Spleen (tissue), 11 donors: ENCODE measurements at regions not wholly inside any gene's neighbourhood (a gene's known extent, or its start where the extent isn't known, plus 50 kb on each side); places are given as distances from the start of the nearest gene placed in this dataset.

Source experiments
- DNase-seq: peaks from one replicate; pipeline ENCODE4 v3.0.0-alpha.2; 2020
- H3K27ac ChIP-seq, 8 donors: fragments of 200-600 bp; sonication (generic) in 7 of 8; 1 replicate in 4 of 8; 2 replicates in 4 of 8; pipeline versions ENCODE4 v1.5.0 to v1.8.0; 2016 to 2021; ENCODE audit warnings: inconsistent platforms in 4 of 8, mild to moderate bottlenecking in 4 of 8, moderate library complexity in 1 of 8
- H3K27me3 ChIP-seq, 7 donors: fragments of 200-600 bp; sonication (generic) in 6 of 7; replicated peaks in 1 of 7; 1 replicate in 4 of 7; 2 replicates in 3 of 7; pipeline versions ENCODE4 v1.5.0 to v1.8.0; 2016 to 2021; ENCODE audit warnings: inconsistent platforms in 3 of 7, mild to moderate bottlenecking in 1 of 7
- H3K36me3 ChIP-seq, 6 donors: fragments of 200-600 bp; sonication (generic) in 5 of 6; 1 replicate in 4 of 6; 2 replicates in 2 of 6; pipeline versions ENCODE4 v1.5.0 to v1.8.0; 2016 to 2021; ENCODE audit warnings: inconsistent platforms in 2 of 6
- H3K4me1 ChIP-seq, 6 donors: fragments of 200-600 bp; sonication (generic) in 5 of 6; 1 replicate in 3 of 6; 2 replicates in 3 of 6; pipeline versions ENCODE4 v1.5.0 to v1.8.0; 2016 to 2021; ENCODE audit warnings: inconsistent platforms in 3 of 6
- H3K4me3 ChIP-seq, 8 donors: fragments of 200-600 bp; sonication (generic) in 7 of 8; 1 replicate in 4 of 8; 2 replicates in 4 of 8; pipeline versions ENCODE4 v1.5.0 to v1.8.0; 2016 to 2021; ENCODE audit warnings: inconsistent platforms in 4 of 8, mild to moderate bottlenecking in 4 of 8, moderate library complexity in 2 of 8
- H3K9me3 ChIP-seq, 8 donors: fragments of 200-600 bp; sonication (generic) in 7 of 8; 1 replicate in 4 of 8; 2 replicates in 4 of 8; pipeline versions ENCODE4 v1.5.0 to v1.8.0; 2016 to 2021; ENCODE audit warnings: inconsistent platforms in 4 of 8
- POLR2A ChIP-seq, 3 donors: fragments of 450-650 bp; IDR thresholded peaks; one replicate each; pipeline ENCODE4 v1.5.1; 2017; ENCODE audit warnings: antibody characterized with exemption in 3 of 3, mild to moderate bottlenecking in 1 of 3
- POLR2AphosphoS5 ChIP-seq, 3 donors: sonication (generic); formaldehyde crosslinking; IDR thresholded peaks; one replicate each; pipeline ENCODE4 v1.5.1; 2017; ENCODE audit warnings: antibody characterized with exemption in 3 of 3
- WGBS, 5 donors: extraction: QIAGEN DNeasy Blood & Tissue Kit in 3 of 5; methylation state at CpG; one replicate each; pipeline versions ENCODE4 v1.1.5 to v1.1.7; 2013 to 2018; 5-methylcytosine and 5-hydroxymethylcytosine counted together
- intact Hi-C: fragments of 100-400 bp; cut with DNase I; formaldehyde crosslinking; loops from one replicate; pipeline ENCODE4 v1.15.0; 2023; ENCODE audit warnings: low total_unique reads
- TF ChIP-seq, protein P1 (sequence below), 11 experiments: fragments of 200-600 bp in 7 of 11; fragments of 450-650 bp in 4 of 11; sonication (generic) in 4 of 11; IDR thresholded peaks in 8 of 11; conservative IDR thresholded peaks in 3 of 11; 1 replicate in 7 of 11; 2 replicates in 4 of 11; pipeline versions ENCODE4 v1.4.0 to v1.8.0; 2016 to 2021; ENCODE audit warnings: antibody characterized with exemption in 11 of 11, inconsistent platforms in 4 of 11, mild to moderate bottlenecking in 1 of 11
- donor health status: healthy with polysubstance abuse.
- donor health status: DM: no; HTN: no; CAD: no; lungs with moderate emphysema.
- donor health status: DM: no; HTN: no; CAD: no.
- donor health status: Bipolar disorder and iron deficiency.
- donor health status: healthy.
- donor health status: DM: no; HTN: no; CAD: no.
- donor health status: DM: yes; HTN: yes; CAD: no.

DNA sequence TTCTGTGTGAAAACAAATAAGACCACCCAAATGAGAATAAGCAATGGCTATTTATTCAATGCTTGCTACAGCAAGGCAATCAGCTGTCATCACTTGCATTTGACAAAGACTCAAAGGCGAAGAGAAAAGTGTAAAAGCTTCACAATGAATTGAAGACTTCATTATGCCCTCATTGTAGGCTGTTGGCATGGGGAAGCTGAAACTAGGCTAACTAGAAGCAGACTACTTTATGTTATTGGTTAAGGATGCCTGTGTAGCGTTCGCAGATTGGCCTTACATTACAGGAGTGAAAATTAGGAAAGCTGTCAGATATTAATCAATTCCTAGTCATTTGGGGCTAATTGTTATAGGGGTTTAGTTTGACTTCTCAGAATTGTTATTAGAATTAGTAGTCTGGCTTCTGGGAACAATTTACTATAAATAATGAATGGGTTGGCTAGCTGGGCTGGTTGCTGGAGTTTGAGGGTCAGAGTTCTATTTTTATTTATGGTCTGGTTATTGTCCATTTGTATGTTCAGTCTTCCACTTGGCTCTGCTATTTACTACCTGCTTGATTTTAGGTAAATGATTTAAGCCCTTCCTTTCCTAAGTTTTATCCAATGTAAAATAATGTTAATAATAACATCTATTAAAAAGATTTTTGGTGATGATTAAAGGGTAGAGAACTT is 437.2 kb upstream of the SYT4 start:
- 77 to 93% (median 81%) methylated on average over 3 of the region's 3 CpGs for WGBS, 5 donors

DNA sequence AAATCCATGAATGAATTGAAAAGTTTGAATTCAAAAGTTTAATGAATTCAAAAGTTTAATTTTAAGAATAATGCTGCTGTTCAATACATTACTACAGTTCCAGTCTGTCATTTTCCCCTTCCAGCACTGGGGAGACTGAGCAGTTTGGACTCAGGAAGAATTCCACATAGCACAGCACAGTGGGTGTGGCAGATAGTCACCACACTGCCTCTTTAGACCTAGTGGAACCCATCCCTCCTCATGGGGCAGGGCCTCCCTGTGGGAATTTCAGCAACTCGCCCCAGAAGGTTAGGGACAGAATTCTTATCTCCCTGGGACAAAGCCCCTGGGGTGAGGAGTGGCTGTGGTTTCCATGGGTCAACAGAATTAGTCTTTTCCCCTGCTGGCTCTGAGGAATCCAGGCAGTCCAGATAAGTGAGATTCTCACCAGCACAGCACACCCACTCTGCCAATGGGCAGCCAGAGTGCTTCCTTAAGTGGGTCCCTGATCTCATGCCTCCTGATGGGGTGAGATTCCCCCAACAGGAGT is 442.0 kb upstream of the SYT4 start:
- H3K27ac ChIP-seq, result no peak overlapping the region
- intact Hi-C loops, result no loop called here
- no peaks in the 10 kb centered on the region for H3K4me1 ChIP-seq
- H3K27me3 ChIP-seq, result no peaks in the 10 kb centered on the region
- no peaks in the 10 kb centered on the region for H3K36me3 ChIP-seq
- no peak for DNase-seq
- WGBS, 5 donors, result 47 to 70% (median 54%) methylated on average over 1 of the region's 1 CpG
- TF ChIP-seq POLR2A (IDR thresholded peaks at IDR 0.05) (no peak), POLR2AphosphoS5 (IDR thresholded peaks at IDR 0.05) (no peak)
- TF ChIP-seq, protein P1, sequence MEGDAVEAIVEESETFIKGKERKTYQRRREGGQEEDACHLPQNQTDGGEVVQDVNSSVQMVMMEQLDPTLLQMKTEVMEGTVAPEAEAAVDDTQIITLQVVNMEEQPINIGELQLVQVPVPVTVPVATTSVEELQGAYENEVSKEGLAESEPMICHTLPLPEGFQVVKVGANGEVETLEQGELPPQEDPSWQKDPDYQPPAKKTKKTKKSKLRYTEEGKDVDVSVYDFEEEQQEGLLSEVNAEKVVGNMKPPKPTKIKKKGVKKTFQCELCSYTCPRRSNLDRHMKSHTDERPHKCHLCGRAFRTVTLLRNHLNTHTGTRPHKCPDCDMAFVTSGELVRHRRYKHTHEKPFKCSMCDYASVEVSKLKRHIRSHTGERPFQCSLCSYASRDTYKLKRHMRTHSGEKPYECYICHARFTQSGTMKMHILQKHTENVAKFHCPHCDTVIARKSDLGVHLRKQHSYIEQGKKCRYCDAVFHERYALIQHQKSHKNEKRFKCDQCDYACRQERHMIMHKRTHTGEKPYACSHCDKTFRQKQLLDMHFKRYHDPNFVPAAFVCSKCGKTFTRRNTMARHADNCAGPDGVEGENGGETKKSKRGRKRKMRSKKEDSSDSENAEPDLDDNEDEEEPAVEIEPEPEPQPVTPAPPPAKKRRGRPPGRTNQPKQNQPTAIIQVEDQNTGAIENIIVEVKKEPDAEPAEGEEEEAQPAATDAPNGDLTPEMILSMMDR (IDR thresholded peaks at IDR 0.05 in 8 of 11, conservative IDR thresholded peaks at IDR 0.05 in 3 of 11), result no peak
- peaks cover 0 to 40% (median 21%) of the 10 kb centered on the region in 8 donors for H3K9me3 ChIP-seq
- H3K4me3 ChIP-seq, result no peak overlapping the region

More for the DNA sequence above, 437.2 kb upstream of the SYT4 start:
- H3K4me3 ChIP-seq, result no peak overlapping the region
- no peak for TF ChIP-seq POLR2AphosphoS5 (IDR thresholded peaks at IDR 0.05)
- no peak for TF ChIP-seq POLR2A (IDR thresholded peaks at IDR 0.05)
- H3K36me3 ChIP-seq, result no peaks in the 10 kb centered on the region
- intact Hi-C loops, result no loop called here
- peaks cover 0 to 2% (median 0%) of the 10 kb centered on the region in 8 donors for H3K9me3 ChIP-seq
- H3K27me3 ChIP-seq, result no peaks in the 10 kb centered on the region
- H3K4me1 ChIP-seq, result no peaks in the 10 kb centered on the region
- no peak for DNase-seq
- H3K27ac ChIP-seq, result no peak overlapping the region

DNA sequence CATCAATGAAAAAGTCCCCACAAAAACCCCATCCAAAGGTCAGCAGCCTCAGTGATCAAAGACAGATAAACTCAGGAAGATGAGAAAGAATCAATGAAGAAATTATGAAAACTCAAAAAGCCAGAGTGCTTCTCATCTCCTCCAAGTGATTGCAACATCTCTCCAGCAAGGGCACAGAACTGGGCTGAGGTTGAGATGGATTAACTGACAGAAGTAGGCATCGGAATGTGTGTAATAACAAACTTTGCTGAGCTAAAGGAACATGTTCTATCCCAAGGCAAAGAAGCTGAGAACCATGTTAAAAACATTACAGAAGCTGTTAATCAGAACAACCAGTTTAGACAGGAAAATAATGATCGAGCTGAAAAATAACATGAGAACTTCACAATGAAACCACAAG is 442.8 kb upstream of the SYT4 start:
- Histone ChIP-seq H3K27ac (no peak overlapping the region), H3K36me3 (no peaks in the 10 kb centered on the region), H3K4me1 (no peaks in the 10 kb centered on the region), H3K27me3 (no peaks in the 10 kb centered on the region), H3K4me3 (no peak overlapping the region), H3K9me3 (peaks cover 0 to 47% (median 21%) of the 10 kb centered on the region in 8 donors)
- TF ChIP-seq POLR2AphosphoS5 (IDR thresholded peaks at IDR 0.05) (no peak), POLR2A (IDR thresholded peaks at IDR 0.05) (no peak)
- TF ChIP-seq, protein P1 (IDR thresholded peaks at IDR 0.05 in 8 of 11, conservative IDR thresholded peaks at IDR 0.05 in 3 of 11), result no peak
- DNase-seq, result no peak
- 77 to 85% (median 81%) methylated on average over 2 of the region's 2 CpGs for WGBS, 5 donors
- intact Hi-C loops, result no loop called here

DNA sequence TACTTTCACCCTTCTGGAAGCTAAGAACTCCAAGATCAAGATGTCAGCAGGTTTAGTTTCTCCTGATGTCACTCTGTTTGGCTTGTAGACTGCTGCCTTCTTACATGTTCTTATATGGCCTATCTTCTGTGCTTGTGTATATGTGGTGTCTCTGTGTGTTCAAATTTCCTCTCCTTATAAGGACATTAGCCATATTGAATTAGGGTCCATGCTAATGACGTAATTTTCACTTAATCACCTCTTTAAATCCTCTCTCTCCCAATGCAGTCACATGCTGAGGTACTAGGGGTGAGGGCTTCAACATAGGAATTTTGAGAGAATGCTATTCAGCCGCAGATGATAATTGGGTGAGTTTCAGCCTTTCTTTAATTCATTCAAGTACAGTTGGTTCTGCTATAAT is 458.3 kb upstream of the SYT4 start:
- no peak for DNase-seq
- H3K27ac ChIP-seq, result no peak overlapping the region
- no peaks in the 10 kb centered on the region for H3K4me1 ChIP-seq
- no peaks in the 10 kb centered on the region for H3K36me3 ChIP-seq
- intact Hi-C loops, result no loop called here
- H3K9me3 ChIP-seq, result peaks cover 0 to 17% (median 5%) of the 10 kb centered on the region in 8 donors
- TF ChIP-seq, protein P1 (IDR thresholded peaks at IDR 0.05 in 8 of 11, conservative IDR thresholded peaks at IDR 0.05 in 3 of 11), result no peak
- no peak for TF ChIP-seq POLR2AphosphoS5 (IDR thresholded peaks at IDR 0.05)
- TF ChIP-seq POLR2A (IDR thresholded peaks at IDR 0.05), result no peak
- no peaks in the 10 kb centered on the region for H3K27me3 ChIP-seq
- H3K4me3 ChIP-seq, result no peak overlapping the region
- 68 to 80% (median 74%) methylated on average over 2 of the region's 2 CpGs for WGBS, 5 donors
